GM18499 (cell line): ENCODE measurements at regions not wholly inside any gene's neighbourhood (a gene's known extent, or its start where the extent isn't known, plus 50 kb on each side); places are given as distances from the start of the nearest gene placed in this dataset.
"Not testable (repeated sequence)": the region's sequence is repeated elsewhere in the genome, so short reads cannot be mapped to it uniquely, and the experiment has no call there.

ENCODE experiments used
- ATAC-seq: cut with Tn5 transposase; IDR thresholded peaks from one replicate; pipeline ENCODE4 v1.9.1; 2021; ENCODE audit warnings: moderate number of reproducible peaks; ENCODE audit not compliant: insufficient read depth, unreplicated experiment

- no peak for ATAC-seq
Measured at GRCh38 chr3:182305881-182306665, 487.2 kb upstream of the ATP11B start.

GRCh38 chr3:182308328-182308727, 485.0 kb upstream of the ATP11B start:
- ATAC-seq: no peak

DNA sequence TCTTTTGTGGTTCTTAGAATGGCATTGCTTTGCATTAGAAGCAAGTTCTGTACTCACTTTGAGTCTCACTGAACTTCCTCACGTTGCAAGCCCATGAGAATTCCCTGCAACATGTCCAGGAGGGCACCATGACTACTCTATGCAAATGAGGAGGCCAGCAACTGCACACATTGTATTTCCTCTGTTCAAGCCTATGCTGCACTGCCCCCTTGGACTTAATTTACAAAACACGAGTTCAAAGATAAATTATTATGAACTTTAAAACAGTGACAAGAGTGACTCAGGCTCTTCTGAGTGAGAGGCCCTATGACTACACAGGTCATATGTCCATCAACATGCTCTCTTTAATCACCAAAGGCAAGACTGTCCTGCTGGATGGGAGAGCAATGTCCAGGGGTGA, 484.2 kb upstream of the ATP11B start:
- ATAC-seq: no peak

GRCh38 chr3:182315313-182315712, 478.0 kb upstream of the ATP11B start:
- ATAC-seq: no peak

GRCh38 chr3:182323126-182323700, 470.1 kb upstream of the ATP11B start:
- no peak for ATAC-seq

DNA sequence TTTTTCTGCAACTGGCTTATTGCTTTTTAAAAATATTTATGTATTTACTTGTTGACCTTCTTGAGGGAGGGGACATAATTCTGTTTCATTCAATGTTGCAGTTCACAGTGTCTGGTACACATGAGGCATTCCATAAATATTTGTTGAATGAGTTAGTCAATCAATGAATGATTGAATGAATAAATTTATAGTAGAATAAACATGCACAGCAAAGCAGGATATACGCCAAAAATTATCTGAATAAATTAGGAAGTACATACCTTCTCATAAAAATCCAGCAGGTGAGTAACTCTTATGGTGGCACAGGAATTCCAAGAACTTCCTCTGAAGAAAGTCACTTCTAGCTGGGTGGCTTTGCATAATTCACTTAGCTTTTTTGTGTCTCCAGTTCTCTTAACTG, 469.4 kb upstream of the ATP11B start:
- ATAC-seq: no peak

DNA sequence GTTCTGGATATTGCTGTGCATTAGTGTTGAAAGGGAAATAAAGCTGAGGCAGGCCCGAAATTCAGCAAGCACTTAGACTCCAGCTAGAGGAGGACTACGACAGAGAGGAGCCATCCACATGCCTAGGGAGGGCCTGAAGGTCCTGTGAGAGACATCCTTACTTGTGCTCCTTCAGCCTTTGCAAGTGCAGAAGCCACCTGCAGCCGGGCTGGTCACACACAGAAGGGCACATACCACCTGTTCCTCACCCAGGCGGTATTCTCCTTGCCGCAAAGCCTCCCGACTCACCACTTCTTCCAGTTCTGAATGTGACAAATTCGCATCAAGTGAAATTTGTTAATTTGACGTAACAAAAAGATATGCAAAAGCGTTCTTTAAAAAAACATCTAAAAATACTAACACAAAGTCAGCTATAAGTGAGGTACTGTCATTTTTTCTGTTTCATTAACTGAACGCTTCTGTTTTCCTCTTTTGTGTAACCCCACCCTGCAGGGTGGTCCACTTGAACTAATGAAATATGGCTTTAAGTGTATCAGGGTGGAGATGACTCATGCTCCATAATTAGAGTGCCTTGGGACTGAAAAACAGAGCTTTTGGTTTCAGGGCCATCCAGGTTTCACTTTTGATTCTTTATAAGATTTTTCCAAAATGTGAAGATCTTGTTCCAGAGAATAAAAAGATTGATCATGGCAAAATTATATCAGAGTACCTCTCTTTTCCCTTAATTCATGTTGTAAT, 467.9 kb upstream of the ATP11B start:
- peak; percentile 59 for ATAC-seq

DNA sequence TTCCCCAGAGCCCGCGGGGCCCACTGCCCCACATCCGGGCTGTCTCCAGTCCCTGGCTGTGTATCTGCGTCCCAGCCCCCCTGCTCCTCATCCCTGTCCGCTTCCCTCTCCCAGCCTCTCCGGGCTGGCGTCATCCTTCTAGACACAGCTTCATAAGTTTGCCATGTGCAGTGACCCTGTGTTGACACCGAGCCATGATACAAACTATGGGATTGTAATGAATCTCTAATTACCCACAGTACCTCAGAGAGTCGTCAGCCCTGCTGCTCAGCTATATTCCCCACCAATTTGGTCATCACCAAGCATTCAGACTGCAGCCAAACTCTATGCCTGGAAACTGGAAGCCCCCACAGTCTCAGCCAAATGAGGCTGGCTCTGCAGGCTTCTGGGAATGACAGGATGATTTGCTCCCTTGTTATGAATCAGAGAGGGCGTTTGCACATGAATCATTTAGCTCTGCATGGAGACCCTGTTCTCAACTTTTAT, 466.1 kb upstream of the ATP11B start:
- no peak for ATAC-seq

GRCh38 chr3:182330646-182331045, 462.7 kb upstream of the ATP11B start:
- ATAC-seq: no peak

DNA sequence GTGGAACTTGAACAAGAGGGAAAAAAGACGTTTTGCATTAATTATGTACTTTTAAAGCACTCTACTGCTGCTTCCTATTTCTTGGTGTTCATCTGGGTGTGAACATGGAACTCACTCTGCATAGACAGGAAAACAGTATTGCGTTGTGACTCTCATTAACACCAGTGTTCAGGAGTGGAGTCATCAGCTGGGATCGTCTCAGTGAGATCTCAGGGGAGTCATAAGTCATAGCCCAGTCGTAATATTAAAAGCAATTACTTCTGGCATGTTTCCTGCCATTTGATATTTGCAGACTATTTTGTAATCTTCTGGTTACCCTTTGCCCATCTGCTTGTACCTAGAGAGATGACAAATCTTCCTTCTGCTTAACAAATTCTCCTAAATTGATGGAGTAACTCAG, 462.0 kb upstream of the ATP11B start:
- no peak for ATAC-seq

DNA sequence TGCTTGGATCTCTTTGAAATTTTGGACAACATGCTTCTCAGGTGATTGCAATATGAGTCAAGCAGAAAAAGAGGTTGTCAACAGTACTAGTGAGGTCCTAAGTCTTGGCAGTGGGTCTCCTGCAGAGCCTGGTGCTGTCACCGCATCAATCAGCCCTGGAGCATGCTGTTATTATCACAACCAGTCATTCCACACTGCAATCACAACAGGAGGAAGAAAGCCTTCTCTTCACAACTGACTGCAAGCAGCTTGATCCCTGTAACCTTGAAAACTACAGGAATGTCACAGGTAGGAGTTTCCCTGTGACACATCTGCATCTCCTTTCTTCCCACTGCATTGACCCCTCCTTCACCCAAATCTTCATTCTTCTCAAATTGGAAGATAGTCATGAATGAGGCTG, 451.1 kb upstream of the ATP11B start:
- no peak for ATAC-seq

DNA sequence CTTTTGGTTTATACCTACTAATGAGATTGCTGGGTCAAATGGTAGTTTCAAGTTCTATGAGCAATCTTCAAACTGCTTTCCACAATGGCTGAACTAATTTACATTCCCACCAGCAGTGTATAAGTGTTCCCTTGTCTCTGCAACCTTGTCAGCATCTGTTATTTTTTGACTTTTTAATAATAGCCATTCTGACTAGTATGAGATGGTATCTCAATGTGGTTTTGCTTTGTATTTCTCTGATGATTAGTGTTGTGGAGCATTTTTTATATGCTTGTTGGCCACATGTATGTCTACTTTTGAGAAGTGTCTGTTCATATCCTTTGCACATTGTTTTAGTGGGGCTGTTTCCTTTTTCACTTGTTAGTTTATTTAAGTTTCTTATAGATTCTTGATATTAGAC, 449.3 kb upstream of the ATP11B start:
- not testable (repeated sequence) for ATAC-seq

GRCh38 chr3:182349051-182349450, 444.3 kb upstream of the ATP11B start:
- ATAC-seq: no peak

DNA sequence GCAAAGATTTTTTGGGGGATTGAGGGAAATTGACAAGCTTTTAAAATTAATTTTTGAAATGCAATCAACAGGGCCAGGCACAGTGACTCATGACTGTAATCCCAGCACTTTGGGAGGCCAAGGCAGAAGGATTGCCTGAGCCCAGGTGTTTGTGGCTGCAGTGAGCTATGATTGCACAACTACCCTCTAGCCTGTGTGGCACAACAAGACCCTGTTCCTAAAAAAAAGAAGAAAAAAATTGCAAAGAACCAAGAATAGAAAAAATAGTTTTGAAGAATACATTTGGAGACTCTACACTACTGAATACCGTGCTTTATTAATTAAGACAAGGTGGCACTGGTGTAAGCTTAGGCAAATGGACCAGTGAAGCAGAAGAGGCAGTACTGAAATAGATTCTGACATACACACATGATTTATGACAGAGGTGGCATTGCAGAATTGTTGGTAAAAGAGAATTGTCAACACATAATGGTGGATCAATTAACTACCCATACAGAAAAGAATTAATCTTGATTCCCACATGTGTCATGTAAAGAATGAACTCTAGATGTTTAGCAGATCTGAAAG, 443.3 kb upstream of the ATP11B start:
- ATAC-seq: no peak

- ATAC-seq: no peak
Measured at GRCh38 chr3:182357928-182358327, 435.4 kb upstream of the ATP11B start.

- ATAC-seq: no peak
Measured at GRCh38 chr3:182364323-182364722, 429.0 kb upstream of the ATP11B start.

DNA sequence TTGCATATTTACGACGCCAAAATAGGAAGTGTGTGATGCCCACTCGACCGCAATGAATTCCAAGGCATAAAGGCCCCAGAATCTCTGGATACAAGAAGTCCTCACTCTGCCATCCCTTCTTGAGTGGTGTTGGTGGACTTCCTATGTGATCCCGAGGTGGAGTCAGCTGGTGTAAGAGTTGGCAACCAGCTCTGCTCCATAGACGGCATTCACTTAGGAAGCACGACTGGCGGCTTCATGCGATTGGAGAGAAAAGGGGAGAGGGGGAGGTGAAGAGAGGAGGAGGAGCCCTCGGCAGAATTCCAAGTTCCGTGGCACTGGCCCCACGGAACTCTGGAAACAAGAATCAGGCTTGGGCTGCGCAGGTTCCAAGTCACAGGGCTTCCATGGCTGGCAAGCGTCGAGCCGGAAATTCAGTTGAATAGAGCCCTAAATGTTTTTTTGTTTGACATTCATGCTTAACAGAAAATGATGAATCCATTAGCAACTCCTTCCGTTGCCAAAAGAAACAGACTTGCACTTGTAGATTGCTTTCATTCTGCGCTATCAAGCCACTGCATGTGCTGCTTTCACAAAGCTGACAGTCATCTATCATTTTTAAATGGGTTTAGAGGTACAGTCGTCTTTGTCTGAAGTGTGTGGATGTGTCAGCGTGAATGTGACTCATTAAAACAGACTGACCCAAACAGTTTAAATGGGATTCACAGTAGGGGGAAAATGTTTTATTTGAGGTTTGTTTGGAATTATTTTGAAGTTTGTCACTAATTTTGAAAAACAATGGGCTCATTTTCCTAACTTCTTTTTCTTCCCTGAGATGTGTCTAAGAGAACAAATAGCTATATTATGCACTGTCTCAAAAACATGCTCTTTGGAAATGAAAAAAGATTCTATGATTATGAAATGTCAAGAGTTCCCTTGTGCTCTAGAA, 428.3 kb upstream of the ATP11B start:
- ATAC-seq: no peak

DNA sequence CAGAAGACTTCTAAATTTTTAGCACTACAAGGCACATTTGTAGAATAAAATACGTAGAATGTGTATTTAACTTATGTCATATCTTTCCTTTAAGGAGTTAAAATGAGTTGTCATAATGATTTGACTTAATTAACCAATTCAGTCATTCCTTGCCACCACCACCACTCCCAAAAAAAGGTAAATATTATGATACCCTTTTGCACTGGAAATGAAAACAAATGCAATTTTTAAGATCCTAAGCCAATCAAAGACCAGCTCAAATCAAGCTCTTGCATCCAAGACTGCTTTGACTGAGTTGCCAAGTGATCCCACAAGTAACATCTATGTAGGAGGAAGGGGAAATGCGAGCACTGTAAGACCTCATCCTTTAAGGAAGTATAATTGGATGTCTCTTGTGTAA, 426.6 kb upstream of the ATP11B start:
- ATAC-seq: no peak

- no peak for ATAC-seq
Measured at GRCh38 chr3:182369861-182370260, 423.4 kb upstream of the ATP11B start.

DNA sequence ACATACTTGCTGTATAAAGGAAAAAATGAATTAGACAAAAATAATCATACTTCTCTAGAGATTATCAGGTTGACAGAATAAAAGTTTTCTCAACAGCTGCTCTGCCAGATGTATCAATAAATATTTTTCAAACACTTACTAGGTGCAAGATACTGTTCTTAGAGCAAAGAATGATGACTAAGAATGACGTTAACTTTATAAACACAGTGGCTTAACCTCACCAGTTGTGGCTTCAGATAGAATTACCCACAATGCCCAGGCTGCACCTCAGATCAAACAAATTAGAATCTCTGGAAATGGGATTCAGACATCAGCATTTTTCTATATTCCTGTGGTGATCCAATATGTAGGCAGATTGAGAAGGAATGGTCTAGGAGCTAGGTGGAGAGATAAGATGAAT, 422.4 kb upstream of the ATP11B start:
- no peak for ATAC-seq
